Neural cell (in vitro differentiated cells): ENCODE measurements at regions not wholly inside any gene's neighbourhood (a gene's known extent, or its start where the extent isn't known, plus 50 kb on each side); places are given as distances from the start of the nearest gene placed in this dataset.

Experiments
- H2AFZ ChIP-seq: fragments of 200-600, 300-800 bp; sonication (generic), shearing (Covaris generic); 2 replicates; pipeline ENCODE4 v1.6.0; 2014; ENCODE audit warnings: low read depth, mild to moderate bottlenecking, antibody characterized with exemption, low read length, moderate library complexity
- H3F3A ChIP-seq: fragments of 200-600 bp; shearing (Covaris generic); 2 replicates; pipeline ENCODE4 v1.6.1; 2016; ENCODE audit warnings: mild to moderate bottlenecking, moderate library complexity, mixed read lengths, antibody characterized with exemption, low read length; ENCODE audit not compliant: insufficient read depth, poor library complexity, severe bottlenecking
- H3K27ac ChIP-seq: fragments of 200-600, 300-800 bp; sonication (generic), shearing (Covaris generic); 2 replicates; pipeline ENCODE4 v1.5.1; 2014; ENCODE audit warnings: mild to moderate bottlenecking, low read length, moderate library complexity
- H3K27me3 ChIP-seq: fragments of 300-800, 200-600 bp; sonication (generic), shearing (Covaris generic); 2 replicates; pipeline ENCODE4 v1.6.0; 2014; ENCODE audit warnings: mild to moderate bottlenecking, low read depth, low read length, moderate library complexity; ENCODE audit not compliant: insufficient read depth
- H3K36me3 ChIP-seq: fragments of 300-800, 200-600 bp; sonication (generic), shearing (Covaris generic); 2 replicates; pipeline ENCODE4 v1.5.1; 2014; ENCODE audit warnings: mild to moderate bottlenecking, antibody characterized with exemption, low read length, moderate library complexity; ENCODE audit not compliant: insufficient read depth
- H3K4me2 ChIP-seq: fragments of 300-800, 200-600 bp; sonication (generic), shearing (Covaris generic); 2 replicates; pipeline ENCODE4 v1.6.0; 2014; ENCODE audit warnings: mild to moderate bottlenecking, low read length
- H3K4me3 ChIP-seq: fragments of 300-800, 200-600 bp; sonication (generic), shearing (Covaris generic); 2 replicates; pipeline ENCODE4 v1.5.1; 2014; ENCODE audit warnings: mild to moderate bottlenecking, low read length, moderate library complexity
- H3K79me2 ChIP-seq: fragments of 200-600 bp; shearing (Covaris generic); replicated peaks from 2 replicates; pipeline ENCODE4 v1.6.0; 2014; ENCODE audit warnings: mild to moderate bottlenecking, low read length, moderate library complexity; ENCODE audit not compliant: insufficient read depth
- H3K9ac ChIP-seq: fragments of 300-800, 200-600 bp; sonication (generic), shearing (Covaris generic); 2 replicates; pipeline ENCODE4 v1.6.1; 2016; ENCODE audit warnings: mild to moderate bottlenecking, low read length, mixed read lengths
- H3K9me2 ChIP-seq: fragments of 200-600 bp; shearing (Covaris generic); 2 replicates; pipeline ENCODE4 v1.6.1; 2016; ENCODE audit warnings: mild to moderate bottlenecking, low read length, mixed read lengths; ENCODE audit not compliant: insufficient read depth
- H3K9me3 ChIP-seq: fragments of 200-600, 300-800 bp; sonication (generic), shearing (Covaris generic); 2 replicates; pipeline ENCODE4 v1.6.1; 2016; ENCODE audit warnings: mild to moderate bottlenecking, mixed run types, low read length, moderate library complexity, mixed read lengths
- H4K20me1 ChIP-seq: fragments of 200-600 bp; shearing (Covaris generic); 2 replicates; pipeline ENCODE4 v1.6.1; 2016; ENCODE audit warnings: mild to moderate bottlenecking, mixed run types; ENCODE audit not compliant: insufficient read depth
- EP300 ChIP-seq: fragments of 450-650 bp; conservative IDR thresholded peaks from 2 replicates; pipeline ENCODE4 v1.6.1; 2014; ENCODE audit warnings: antibody characterized with exemption, mild to moderate bottlenecking, moderate library complexity; ENCODE audit not compliant: poor library complexity, severe bottlenecking
- EZH2 ChIP-seq: fragments of 200-600, 300-800 bp; shearing (Covaris generic), sonication (generic); IDR thresholded peaks from 2 replicates; pipeline ENCODE4 v1.6.1; 2014; ENCODE audit warnings: antibody characterized with exemption, low read length, borderline replicate concordance, mild to moderate bottlenecking; ENCODE audit not compliant: insufficient read depth, poor library complexity, severe bottlenecking
- MXI1 ChIP-seq: fragments of 450-650 bp; conservative IDR thresholded peaks from 2 replicates; pipeline ENCODE4 v1.6.1; 2014; ENCODE audit warnings: antibody characterized with exemption, mild to moderate bottlenecking; ENCODE audit not compliant: poor library complexity, severe bottlenecking
- POLR2AphosphoS5 ChIP-seq: IDR thresholded peaks from 2 replicates; pipeline ENCODE4 v1.6.1; 2012
- RAD21 ChIP-seq: fragments of 450-650 bp; conservative IDR thresholded peaks from 2 replicates; pipeline ENCODE4 v1.6.1; 2014; ENCODE audit warnings: antibody characterized with exemption, mild to moderate bottlenecking, moderate library complexity
- SMC3 ChIP-seq: fragments of 450-650 bp; conservative IDR thresholded peaks from 2 replicates; pipeline ENCODE4 v1.6.1; 2014; ENCODE audit warnings: antibody characterized with exemption, mild to moderate bottlenecking, moderate library complexity; ENCODE audit not compliant: poor library complexity
- TAF1 ChIP-seq: IDR thresholded peaks from 2 replicates; pipeline ENCODE4 v1.6.1; 2012; ENCODE audit warnings: low read depth
- TF ChIP-seq, protein P1 (sequence below): fragments of 450-650 bp; IDR thresholded peaks from 2 replicates; pipeline ENCODE4 v1.5.1; 2014; ENCODE audit warnings: antibody characterized with exemption, mild to moderate bottlenecking, moderate library complexity; ENCODE audit not compliant: poor library complexity, severe bottlenecking
- TF ChIP-seq, protein P2 (sequence below): IDR thresholded peaks from 2 replicates; pipeline ENCODE4 v1.6.1; 2012; ENCODE audit warnings: borderline replicate concordance

DNA sequence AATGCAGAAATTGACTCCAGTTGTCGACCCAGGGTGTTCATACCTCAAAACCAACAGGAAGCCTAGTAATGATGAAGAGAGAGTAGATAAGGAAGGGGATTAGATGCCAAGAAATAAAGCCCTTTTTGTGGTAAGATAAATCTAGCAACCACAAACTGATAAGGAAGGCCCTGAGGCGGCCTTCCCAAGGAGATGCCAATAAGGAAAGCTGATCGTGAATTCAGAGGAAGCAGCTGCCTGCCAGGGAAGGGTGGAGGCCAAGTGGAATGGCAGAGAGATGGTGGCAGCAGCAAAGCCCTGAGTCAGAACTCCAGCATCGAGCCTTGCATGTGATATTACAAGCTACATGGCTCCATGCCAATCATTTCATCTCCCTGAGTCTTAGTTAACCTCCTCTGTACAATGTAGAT, 126.3 kb downstream of the IRS1 start:
- Histone ChIP-seq H3K36me3 (no peaks in the 10 kb centered on the region), H3K9me3 (no peaks in the 10 kb centered on the region), H3K4me3 (no peak overlapping the region), H4K20me1 (no peaks in the 10 kb centered on the region), H3K9me2 (no peaks in the 10 kb centered on the region), H2AFZ (no peak overlapping the region), H3K27ac (no peak overlapping the region), H3K4me2 (no peak overlapping the region), H3F3A (no peaks in the 10 kb centered on the region), H3K79me2 (no peaks in the 10 kb centered on the region), H3K27me3 (no peaks in the 10 kb centered on the region), H3K9ac (no peak overlapping the region)
- TF ChIP-seq TAF1 (no peak), RAD21 (no peak), EP300 (no peak), EZH2 (no peak), POLR2AphosphoS5 (no peak), MXI1 (no peak), SMC3 (no peak)
- TF ChIP-seq, protein P1, sequence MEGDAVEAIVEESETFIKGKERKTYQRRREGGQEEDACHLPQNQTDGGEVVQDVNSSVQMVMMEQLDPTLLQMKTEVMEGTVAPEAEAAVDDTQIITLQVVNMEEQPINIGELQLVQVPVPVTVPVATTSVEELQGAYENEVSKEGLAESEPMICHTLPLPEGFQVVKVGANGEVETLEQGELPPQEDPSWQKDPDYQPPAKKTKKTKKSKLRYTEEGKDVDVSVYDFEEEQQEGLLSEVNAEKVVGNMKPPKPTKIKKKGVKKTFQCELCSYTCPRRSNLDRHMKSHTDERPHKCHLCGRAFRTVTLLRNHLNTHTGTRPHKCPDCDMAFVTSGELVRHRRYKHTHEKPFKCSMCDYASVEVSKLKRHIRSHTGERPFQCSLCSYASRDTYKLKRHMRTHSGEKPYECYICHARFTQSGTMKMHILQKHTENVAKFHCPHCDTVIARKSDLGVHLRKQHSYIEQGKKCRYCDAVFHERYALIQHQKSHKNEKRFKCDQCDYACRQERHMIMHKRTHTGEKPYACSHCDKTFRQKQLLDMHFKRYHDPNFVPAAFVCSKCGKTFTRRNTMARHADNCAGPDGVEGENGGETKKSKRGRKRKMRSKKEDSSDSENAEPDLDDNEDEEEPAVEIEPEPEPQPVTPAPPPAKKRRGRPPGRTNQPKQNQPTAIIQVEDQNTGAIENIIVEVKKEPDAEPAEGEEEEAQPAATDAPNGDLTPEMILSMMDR, result no peak
- TF ChIP-seq, protein P2, sequence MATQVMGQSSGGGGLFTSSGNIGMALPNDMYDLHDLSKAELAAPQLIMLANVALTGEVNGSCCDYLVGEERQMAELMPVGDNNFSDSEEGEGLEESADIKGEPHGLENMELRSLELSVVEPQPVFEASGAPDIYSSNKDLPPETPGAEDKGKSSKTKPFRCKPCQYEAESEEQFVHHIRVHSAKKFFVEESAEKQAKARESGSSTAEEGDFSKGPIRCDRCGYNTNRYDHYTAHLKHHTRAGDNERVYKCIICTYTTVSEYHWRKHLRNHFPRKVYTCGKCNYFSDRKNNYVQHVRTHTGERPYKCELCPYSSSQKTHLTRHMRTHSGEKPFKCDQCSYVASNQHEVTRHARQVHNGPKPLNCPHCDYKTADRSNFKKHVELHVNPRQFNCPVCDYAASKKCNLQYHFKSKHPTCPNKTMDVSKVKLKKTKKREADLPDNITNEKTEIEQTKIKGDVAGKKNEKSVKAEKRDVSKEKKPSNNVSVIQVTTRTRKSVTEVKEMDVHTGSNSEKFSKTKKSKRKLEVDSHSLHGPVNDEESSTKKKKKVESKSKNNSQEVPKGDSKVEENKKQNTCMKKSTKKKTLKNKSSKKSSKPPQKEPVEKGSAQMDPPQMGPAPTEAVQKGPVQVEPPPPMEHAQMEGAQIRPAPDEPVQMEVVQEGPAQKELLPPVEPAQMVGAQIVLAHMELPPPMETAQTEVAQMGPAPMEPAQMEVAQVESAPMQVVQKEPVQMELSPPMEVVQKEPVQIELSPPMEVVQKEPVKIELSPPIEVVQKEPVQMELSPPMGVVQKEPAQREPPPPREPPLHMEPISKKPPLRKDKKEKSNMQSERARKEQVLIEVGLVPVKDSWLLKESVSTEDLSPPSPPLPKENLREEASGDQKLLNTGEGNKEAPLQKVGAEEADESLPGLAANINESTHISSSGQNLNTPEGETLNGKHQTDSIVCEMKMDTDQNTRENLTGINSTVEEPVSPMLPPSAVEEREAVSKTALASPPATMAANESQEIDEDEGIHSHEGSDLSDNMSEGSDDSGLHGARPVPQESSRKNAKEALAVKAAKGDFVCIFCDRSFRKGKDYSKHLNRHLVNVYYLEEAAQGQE, result no peak

DNA sequence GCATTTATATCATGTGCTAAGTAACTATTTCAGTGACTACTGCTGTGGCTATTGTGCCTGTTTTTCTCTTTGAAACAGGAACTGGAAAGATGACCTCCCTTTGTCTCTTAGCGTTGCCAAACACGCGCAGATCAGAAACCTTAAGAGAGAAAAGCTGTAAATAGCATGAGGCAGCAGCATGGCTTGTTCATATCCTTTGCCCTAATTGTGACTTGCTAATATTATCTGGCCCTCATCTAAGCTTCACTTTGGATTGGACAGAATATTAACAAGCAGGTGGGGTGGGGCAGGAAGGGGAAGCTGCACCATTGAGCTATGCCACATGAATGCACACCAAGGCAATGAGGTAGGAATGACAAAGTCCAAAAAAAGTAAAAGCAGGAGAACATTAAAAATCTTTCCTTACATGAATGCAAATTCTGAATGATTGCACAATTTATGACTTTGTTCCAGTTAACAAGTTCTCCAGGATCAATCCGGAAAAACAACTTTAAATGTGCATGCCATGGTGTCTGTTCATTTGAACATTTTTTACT, 128.4 kb downstream of the IRS1 start:
- H3K9me3 ChIP-seq, result no peaks in the 10 kb centered on the region
- no peak overlapping the region for H3K9ac ChIP-seq
- H2AFZ ChIP-seq, result no peak overlapping the region
- no peaks in the 10 kb centered on the region for H3K36me3 ChIP-seq
- H3F3A ChIP-seq, result no peaks in the 10 kb centered on the region
- no peak overlapping the region for H3K4me3 ChIP-seq
- TF ChIP-seq TAF1 (no peak), POLR2AphosphoS5 (no peak), SMC3 (no peak), MXI1 (no peak), RAD21 (no peak), EZH2 (no peak), EP300 (no peak)
- TF ChIP-seq, protein P1, result no peak
- TF ChIP-seq, protein P2, result no peak
- H3K9me2 ChIP-seq, result no peaks in the 10 kb centered on the region
- no peak overlapping the region for H3K27ac ChIP-seq
- no peak overlapping the region for H3K4me2 ChIP-seq
- H3K27me3 ChIP-seq, result no peaks in the 10 kb centered on the region
- H3K79me2 ChIP-seq, result no peaks in the 10 kb centered on the region
- H4K20me1 ChIP-seq, result no peaks in the 10 kb centered on the region
